Loucy (cell line): ENCODE measurements at regions not wholly inside any gene's neighbourhood (a gene's known extent, or its start where the extent isn't known, plus 50 kb on each side); places are given as distances from the start of the nearest gene placed in this dataset.

Experiments used
- CTCF ChIP-seq: fragments of 200-600 bp; sonication (generic); conservative IDR thresholded peaks from 2 replicates; pipeline ENCODE4 v1.5.1; 2014; ENCODE audit warnings: mild to moderate bottlenecking, antibody characterized with exemption, low read length
- EZH2phosphoT487 ChIP-seq: fragments of 200-600 bp; IDR thresholded peaks from 2 replicates; pipeline ENCODE4 v1.6.1; 2018; ENCODE audit warnings: antibody characterized with exemption, mild to moderate bottlenecking, moderate library complexity, borderline replicate concordance

- TF ChIP-seq CTCF (no peak), EZH2phosphoT487 (no peak)
Measured at GRCh38 chr4:45954276-45954675, 169.6 kb downstream of the GABRG1 start.
